ENCODE measurements at regions not wholly inside any gene's neighbourhood (a gene's known extent, or its start where the extent isn't known, plus 50 kb on each side); places are given as distances from the start of the nearest gene placed in this dataset.

GRCh38 chr1:14442669-14443068 is 155.8 kb upstream of the KAZN start:
- Histone ChIP-seq H3K9me3 (ENCODE audit: low read depth) (no peaks in the 10 kb centered on the region), H3K9me2 (replicated peaks; ENCODE audit: insufficient read depth) (no peaks in the 10 kb centered on the region), H2AFZ (no peak overlapping the region), H3K4me1 (ENCODE audit: insufficient read depth) (no peaks in the 10 kb centered on the region), H4K20me1 (ENCODE audit: insufficient read depth, poor library complexity, severe bottlenecking) (no peaks in the 10 kb centered on the region), H3K4me3 (no peak overlapping the region), H3K27me3 (no peaks in the 10 kb centered on the region), H3K36me3 (replicated peaks; ENCODE audit: insufficient read depth, low read depth) (no peaks in the 10 kb centered on the region), H3K79me2 (no peaks in the 10 kb centered on the region), H3K27ac (no peak overlapping the region), H3K4me2 (no peak overlapping the region)
- 69% methylated on average over 4 of the region's 4 CpGs for WGBS (ENCODE audit: low lambda C conversion rate, missing lambda C conversion rate)
- no peak for TF ChIP-seq EZH2phosphoT487 (IDR thresholded peaks at IDR 0.05; ENCODE audit: low read depth, severe bottlenecking, unreplicated experiment)
- TF ChIP-seq EZH2 (IDR thresholded peaks at IDR 0.05; ENCODE audit: borderline replicate concordance) = no peak
- no peak for TF ChIP-seq CTCF (IDR thresholded peaks at IDR 0.05; ENCODE audit: poor library complexity)
- no peak for DNase-seq (ENCODE audit: low spot score)

- no peak overlapping the region for H3K4me3 ChIP-seq
- H4K20me1 ChIP-seq (ENCODE audit: insufficient read depth, poor library complexity, severe bottlenecking) = no peaks in the 10 kb centered on the region
- DNase-seq (ENCODE audit: low spot score) = no peak
- no peak overlapping the region for H3K4me2 ChIP-seq
- TF ChIP-seq CTCF (IDR thresholded peaks at IDR 0.05; ENCODE audit: poor library complexity) (no peak), EZH2 (IDR thresholded peaks at IDR 0.05; ENCODE audit: borderline replicate concordance) (no peak), EZH2phosphoT487 (IDR thresholded peaks at IDR 0.05; ENCODE audit: low read depth, severe bottlenecking, unreplicated experiment) (no peak)
- no peaks in the 10 kb centered on the region for H3K9me3 ChIP-seq (ENCODE audit: low read depth)
- H2AFZ ChIP-seq = no peak overlapping the region
- H3K27me3 ChIP-seq = no peaks in the 10 kb centered on the region
- 33% methylated on average over 4 of the region's 4 CpGs for WGBS (ENCODE audit: low lambda C conversion rate, missing lambda C conversion rate)
- no peaks in the 10 kb centered on the region for H3K79me2 ChIP-seq
- H3K4me1 ChIP-seq (ENCODE audit: insufficient read depth) = no peaks in the 10 kb centered on the region
- no peaks in the 10 kb centered on the region for H3K9me2 ChIP-seq (replicated peaks; ENCODE audit: insufficient read depth)
- no peak overlapping the region for H3K27ac ChIP-seq
- H3K36me3 ChIP-seq (replicated peaks; ENCODE audit: insufficient read depth, low read depth) = no peaks in the 10 kb centered on the region
Observed at GRCh38 chr1:14443164-14443787, 155.2 kb upstream of the KAZN start.

- Histone ChIP-seq H3K9me3 (ENCODE audit: low read depth) (no peaks in the 10 kb centered on the region), H3K79me2 (no peaks in the 10 kb centered on the region), H3K4me1 (ENCODE audit: insufficient read depth) (no peaks in the 10 kb centered on the region), H4K20me1 (ENCODE audit: insufficient read depth, poor library complexity, severe bottlenecking) (no peaks in the 10 kb centered on the region), H3K27ac (no peak overlapping the region), H3K27me3 (no peaks in the 10 kb centered on the region), H3K4me2 (no peak overlapping the region), H2AFZ (no peak overlapping the region), H3K36me3 (replicated peaks; ENCODE audit: insufficient read depth, low read depth) (no peaks in the 10 kb centered on the region), H3K4me3 (no peak overlapping the region), H3K9me2 (replicated peaks; ENCODE audit: insufficient read depth) (no peaks in the 10 kb centered on the region)
- WGBS (ENCODE audit: low lambda C conversion rate, missing lambda C conversion rate) = 69% methylated on average over 2 of the region's 2 CpGs
- no peak for DNase-seq (ENCODE audit: low spot score)
- TF ChIP-seq EZH2 (IDR thresholded peaks at IDR 0.05; ENCODE audit: borderline replicate concordance) (no peak), EZH2phosphoT487 (IDR thresholded peaks at IDR 0.05; ENCODE audit: low read depth, severe bottlenecking, unreplicated experiment) (no peak), CTCF (IDR thresholded peaks at IDR 0.05; ENCODE audit: poor library complexity) (no peak)
Observed at GRCh38 chr1:14451217-14451616, 147.3 kb upstream of the KAZN start.

All from hepatocyte (in vitro differentiated cells).